AG04450 (cell line): ENCODE measurements at regions not wholly inside any gene's neighbourhood (a gene's known extent, or its start where the extent isn't known, plus 50 kb on each side); places are given as distances from the start of the nearest gene placed in this dataset.

Source experiments
- CTCF ChIA-PET: fragments of 300-600, 350-600 bp; formaldehyde crosslinking; extraction: SDS; loops from one replicate; lab custom pipeline; 2022; ENCODE audit warnings: antibody characterized with exemption, inconsistent platforms; lab: Charles Lee
- POLR2A ChIA-PET: fragments of 350-600 bp; formaldehyde crosslinking; extraction: SDS; loops from one replicate; lab custom pipeline; 2021; ENCODE audit warnings: antibody characterized with exemption, inconsistent platforms; lab: Yijun Ruan, JAX
- DNase-seq: peaks from one replicate; pipeline ENCODE4 v3.0.0-alpha.2; 2011; ENCODE audit warnings: low read depth, low spot score
- H3K27ac ChIP-seq: one replicate; pipeline ENCODE4 v1.5.1; 2012; ENCODE audit warnings: low read depth, low read length, control low read depth
- H3K27me3 ChIP-seq: one replicate; pipeline ENCODE4 v1.6.0; 2012; ENCODE audit warnings: low read length; ENCODE audit not compliant: control insufficient read depth, insufficient read depth
- H3K4me3 ChIP-seq: 2 replicates; pipeline ENCODE4 v1.5.1; 2011; ENCODE audit warnings: mild to moderate bottlenecking, low read depth, low read length, control low read depth
- H3K9me3 ChIP-seq: 2 replicates; pipeline ENCODE4 v1.5.1; 2012; ENCODE audit warnings: low read length; ENCODE audit not compliant: control insufficient read depth, insufficient read depth
- TF ChIP-seq, protein P1 (sequence below): IDR thresholded peaks from 2 replicates; pipeline ENCODE4 v1.5.1; 2011; ENCODE audit warnings: low read depth, low read length, control low read depth, inconsistent platforms

DNA sequence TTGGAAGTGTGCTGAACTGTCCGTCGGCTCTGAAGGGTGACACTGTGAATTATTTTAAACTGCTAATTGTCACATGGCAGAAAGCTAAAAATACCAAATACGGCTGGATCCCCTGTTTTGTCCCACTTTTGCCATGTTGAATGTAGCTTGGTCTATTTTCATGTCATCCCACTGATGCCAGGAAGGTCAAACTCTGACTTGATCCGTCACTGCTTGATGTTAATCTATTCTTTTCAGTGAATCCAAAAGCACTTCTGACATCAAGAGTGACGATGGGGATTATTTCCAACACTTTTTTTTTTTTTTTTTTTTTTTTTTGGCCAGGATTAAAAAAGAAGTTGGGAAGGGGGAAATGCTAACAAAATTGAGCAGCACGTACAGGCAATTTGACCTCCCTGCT is 734.6 kb upstream of the TENM3 start:
- no peak for DNase-seq
- no peaks in the 10 kb centered on the region for H3K9me3 ChIP-seq
- peaks cover 18% of the 10 kb centered on the region for H3K27me3 ChIP-seq
- ChIA-PET CTCF (interaction anchor here (0.7 kb wide), 1 partner anchor 332 kb away, joined by 5 read pairs; no protein-coding TSS in a partner anchor), POLR2A (interaction anchor here (0.7 kb wide), 1 partner anchor 264 kb away, joined by 9 read pairs; no protein-coding TSS in a partner anchor)
- TF ChIP-seq, protein P1, sequence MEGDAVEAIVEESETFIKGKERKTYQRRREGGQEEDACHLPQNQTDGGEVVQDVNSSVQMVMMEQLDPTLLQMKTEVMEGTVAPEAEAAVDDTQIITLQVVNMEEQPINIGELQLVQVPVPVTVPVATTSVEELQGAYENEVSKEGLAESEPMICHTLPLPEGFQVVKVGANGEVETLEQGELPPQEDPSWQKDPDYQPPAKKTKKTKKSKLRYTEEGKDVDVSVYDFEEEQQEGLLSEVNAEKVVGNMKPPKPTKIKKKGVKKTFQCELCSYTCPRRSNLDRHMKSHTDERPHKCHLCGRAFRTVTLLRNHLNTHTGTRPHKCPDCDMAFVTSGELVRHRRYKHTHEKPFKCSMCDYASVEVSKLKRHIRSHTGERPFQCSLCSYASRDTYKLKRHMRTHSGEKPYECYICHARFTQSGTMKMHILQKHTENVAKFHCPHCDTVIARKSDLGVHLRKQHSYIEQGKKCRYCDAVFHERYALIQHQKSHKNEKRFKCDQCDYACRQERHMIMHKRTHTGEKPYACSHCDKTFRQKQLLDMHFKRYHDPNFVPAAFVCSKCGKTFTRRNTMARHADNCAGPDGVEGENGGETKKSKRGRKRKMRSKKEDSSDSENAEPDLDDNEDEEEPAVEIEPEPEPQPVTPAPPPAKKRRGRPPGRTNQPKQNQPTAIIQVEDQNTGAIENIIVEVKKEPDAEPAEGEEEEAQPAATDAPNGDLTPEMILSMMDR: no peak
- no peak overlapping the region for H3K27ac ChIP-seq
- H3K4me3 ChIP-seq: no peak overlapping the region

DNA sequence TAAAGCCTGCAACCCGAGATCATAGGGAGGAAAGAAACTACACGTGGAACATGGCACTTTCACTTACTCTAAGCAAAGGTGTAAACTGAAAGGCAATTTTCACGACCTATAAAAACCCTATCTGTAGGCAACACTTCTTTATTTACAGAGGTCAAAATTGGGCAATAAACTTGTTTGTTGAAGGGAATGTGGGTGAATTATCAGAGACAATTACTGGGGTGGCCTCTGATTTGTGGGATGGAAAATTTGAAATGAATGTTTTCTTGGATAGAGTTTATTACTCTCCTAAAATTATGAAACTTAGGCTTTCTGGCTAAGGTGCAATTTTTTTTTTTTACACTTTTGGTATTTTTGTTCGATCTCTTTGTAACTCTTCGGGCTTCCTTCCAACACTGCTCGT is 734.1 kb upstream of the TENM3 start:
- Histone ChIP-seq H3K9me3 (no peaks in the 10 kb centered on the region), H3K27ac (no peak overlapping the region), H3K27me3 (peaks cover 14% of the 10 kb centered on the region), H3K4me3 (no peak overlapping the region)
- CTCF ChIA-PET: no interaction called here
- DNase-seq: no peak
- TF ChIP-seq, protein P1: no peak
- POLR2A ChIA-PET: no interaction called here

DNA sequence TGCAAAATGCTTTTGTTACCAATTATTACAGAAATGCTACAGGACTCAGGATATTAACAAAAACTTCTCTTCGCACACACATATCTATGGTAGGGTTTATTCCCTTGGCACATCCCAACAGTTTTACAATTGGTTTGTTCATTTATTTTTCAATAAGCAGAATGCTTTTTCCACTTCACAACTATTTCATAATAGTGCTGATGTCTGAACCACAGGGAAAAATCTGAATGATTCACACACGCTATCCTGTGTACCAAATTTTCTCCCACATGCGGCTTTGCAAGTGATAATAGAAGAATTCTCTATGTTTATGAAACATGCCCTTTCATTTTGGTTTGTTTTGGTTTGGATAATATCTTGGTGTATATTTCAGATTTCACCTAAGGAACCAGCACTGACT is 725.7 kb upstream of the TENM3 start:
- ChIA-PET POLR2A (no interaction called here), CTCF (interaction anchor here (0.5 to 3.6 kb wide), 3 partner anchors 11 to 372 kb away, joined by 4 to 31 read pairs (median 6); no protein-coding TSS in a partner anchor)
- Histone ChIP-seq H3K9me3 (no peaks in the 10 kb centered on the region), H3K27ac (no peak overlapping the region), H3K27me3 (no peaks in the 10 kb centered on the region), H3K4me3 (no peak overlapping the region)
- TF ChIP-seq, protein P1: no peak
- DNase-seq: no peak

DNA sequence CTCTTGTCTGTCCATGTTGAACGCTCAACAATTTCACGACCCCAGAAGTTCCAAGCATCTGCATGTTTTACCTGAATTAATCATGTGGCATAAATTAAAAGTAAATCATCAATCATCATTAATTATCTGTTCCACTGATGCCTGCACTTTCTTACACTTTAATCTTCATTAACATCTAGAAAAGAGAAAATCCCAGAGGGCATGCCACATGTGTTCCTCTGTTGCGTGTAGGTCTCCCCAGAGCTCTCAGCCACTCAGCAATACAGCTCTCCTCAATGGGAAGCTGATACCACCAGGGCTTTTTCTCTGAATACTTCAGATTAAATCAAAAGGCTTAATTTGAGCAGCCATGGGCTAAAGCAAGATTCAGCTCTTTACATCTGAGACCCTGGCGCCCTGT is 722.4 kb upstream of the TENM3 start:
- Histone ChIP-seq H3K4me3 (no peak overlapping the region), H3K27ac (no peak overlapping the region), H3K27me3 (no peaks in the 10 kb centered on the region), H3K9me3 (no peaks in the 10 kb centered on the region)
- DNase-seq: no peak
- CTCF ChIA-PET: interaction anchor here (0.6 to 3.6 kb wide), 4 partner anchors 8 to 378 kb away, joined by 3 to 31 read pairs (median 10); no protein-coding TSS in a partner anchor
- TF ChIP-seq, protein P1: no peak
- POLR2A ChIA-PET: no interaction called here

DNA sequence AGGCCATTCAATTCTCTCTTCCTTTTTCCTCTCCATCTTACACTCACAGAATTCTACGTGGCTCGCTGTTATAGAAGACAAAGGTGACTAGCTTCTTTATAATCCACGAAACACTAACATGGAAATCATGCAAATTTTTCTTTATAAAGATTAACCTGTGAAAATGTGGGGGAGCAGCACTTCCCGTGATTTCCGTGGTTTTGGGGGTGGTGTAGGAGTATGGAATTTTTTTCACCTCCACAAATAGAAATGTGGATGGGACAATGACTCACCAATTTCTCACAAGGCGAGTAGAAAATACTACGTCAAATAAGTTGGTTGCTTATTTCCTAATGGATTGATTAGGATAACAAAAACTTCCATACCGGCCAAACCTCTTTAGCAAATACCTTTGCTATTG is 719.2 kb upstream of the TENM3 start:
- no peak overlapping the region for H3K4me3 ChIP-seq
- no peak for DNase-seq
- ChIA-PET POLR2A (no interaction called here), CTCF (no interaction called here)
- TF ChIP-seq, protein P1: no peak
- H3K9me3 ChIP-seq: no peaks in the 10 kb centered on the region
- H3K27ac ChIP-seq: no peak overlapping the region
- no peaks in the 10 kb centered on the region for H3K27me3 ChIP-seq
